SK-MEL-5 (cell line): ENCODE measurements at regions not wholly inside any gene's neighbourhood (a gene's known extent, or its start where the extent isn't known, plus 50 kb on each side); places are given as distances from the start of the nearest gene placed in this dataset.
"Not testable (repeated sequence)": the region's sequence is repeated elsewhere in the genome, so short reads cannot be mapped to it uniquely, and the experiment has no call there.

Experiments
- DNase-seq: peaks from one replicate; pipeline ENCODE4 v3.0.0-alpha.2; 2016; ENCODE audit warnings: low read depth, low spot score
- in situ Hi-C: cut with HindIII; loops from 2 replicates; pipeline ENCODE4 v1.10.0; 2016; ENCODE audit warnings: low sequenced_read_pairs, high pct_unique_total_duplicates, low pct_unique_long_range_greater_than_20kb

DNA sequence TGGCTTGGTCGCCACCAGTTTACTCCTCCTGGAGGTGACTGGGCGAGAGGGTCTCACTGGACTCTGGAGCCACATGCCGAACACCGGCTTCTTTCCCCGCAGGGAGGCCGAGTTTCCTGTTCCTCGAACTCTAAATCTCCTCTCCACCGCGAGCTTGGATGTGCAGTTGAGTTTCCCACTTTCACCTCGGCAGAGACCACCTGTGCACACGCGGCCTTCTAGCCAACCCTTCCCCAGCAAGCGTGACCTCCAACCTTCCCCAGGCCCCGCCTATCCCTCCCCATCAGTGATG lies 380.1 kb downstream of the IRX2 start:
- in situ Hi-C loops = no loop called here
- DNase-seq = no peak

DNA sequence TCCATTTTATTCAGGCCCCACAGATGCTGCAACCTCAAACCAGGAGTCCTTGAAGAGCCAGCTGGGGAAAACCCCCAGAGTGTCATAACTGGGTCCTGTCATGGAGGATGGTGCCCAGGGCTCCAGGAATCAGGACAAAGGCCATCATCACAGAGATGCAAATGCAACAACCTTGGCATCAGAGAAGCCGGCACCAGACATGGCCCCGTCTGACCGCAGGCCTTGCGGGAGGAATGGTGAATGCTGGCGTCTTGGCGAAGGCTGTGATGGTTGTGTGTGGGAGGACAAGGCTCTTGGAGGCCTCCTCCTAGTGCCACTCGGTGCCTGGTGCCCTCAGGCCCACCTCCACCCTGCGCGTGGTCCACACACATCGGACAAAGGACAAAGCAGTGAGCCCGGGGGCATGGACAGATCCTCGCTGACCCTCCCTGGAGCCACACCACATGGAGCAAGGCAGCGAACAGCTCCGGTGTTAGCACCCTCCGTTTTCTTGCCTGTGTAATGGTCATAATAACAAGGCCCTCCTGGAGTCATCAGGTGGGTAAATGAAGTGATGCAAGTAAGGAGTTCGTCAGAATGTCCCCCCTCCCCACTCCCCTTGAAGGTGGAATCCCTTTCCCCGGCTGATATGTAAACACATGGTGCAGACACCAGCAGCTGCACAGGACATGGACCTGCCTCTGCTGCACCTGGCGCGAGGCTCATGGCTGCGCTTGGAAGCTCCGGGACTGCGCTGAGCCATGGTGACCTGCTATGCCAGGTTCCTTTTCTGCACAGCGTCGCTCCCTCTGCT lies 380.7 kb downstream of the IRX2 start:
- in situ Hi-C loops = no loop called here

DNA sequence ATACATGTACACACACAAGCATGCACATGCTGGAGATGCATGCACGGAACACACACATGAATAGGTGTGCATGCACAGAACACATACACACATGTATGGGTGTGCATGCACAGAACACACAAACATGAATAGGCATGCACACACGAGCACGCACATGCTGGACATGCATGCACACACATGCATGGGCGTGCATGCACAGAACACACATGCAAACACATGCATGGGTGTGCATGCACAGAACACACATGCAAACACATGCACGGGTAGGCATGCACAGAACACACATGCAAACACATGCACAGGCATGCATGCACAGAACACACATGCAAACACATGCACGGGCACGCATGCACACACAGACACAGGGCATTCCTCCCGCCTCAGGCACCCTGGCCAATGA lies 382.3 kb downstream of the IRX2 start:
- no peak for DNase-seq
- in situ Hi-C loops = no loop called here

More for the DNA sequence above, 380.7 kb downstream of the IRX2 start:
- DNase-seq = no peak

DNA sequence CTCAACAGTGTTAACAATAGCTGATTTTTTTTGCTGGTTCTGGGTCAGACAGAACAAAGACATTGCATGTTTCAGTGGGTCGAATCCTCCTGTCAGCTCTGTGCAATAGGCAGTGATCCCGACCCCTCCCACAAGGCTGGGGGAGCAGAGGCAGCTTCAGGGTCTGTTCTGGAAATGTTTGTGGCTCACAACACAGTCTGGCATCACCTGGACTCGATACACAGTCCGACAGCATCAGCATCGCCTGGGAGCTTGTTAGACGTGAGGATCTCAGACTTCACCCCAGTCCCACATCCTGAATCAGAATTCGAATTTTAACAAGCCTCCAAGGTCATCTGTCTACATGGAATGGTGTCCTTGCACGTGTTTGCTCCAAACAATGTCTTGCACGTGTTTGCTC lies 384.7 kb downstream of the IRX2 start:
- DNase-seq = no peak
- in situ Hi-C loops = no loop called here

DNA sequence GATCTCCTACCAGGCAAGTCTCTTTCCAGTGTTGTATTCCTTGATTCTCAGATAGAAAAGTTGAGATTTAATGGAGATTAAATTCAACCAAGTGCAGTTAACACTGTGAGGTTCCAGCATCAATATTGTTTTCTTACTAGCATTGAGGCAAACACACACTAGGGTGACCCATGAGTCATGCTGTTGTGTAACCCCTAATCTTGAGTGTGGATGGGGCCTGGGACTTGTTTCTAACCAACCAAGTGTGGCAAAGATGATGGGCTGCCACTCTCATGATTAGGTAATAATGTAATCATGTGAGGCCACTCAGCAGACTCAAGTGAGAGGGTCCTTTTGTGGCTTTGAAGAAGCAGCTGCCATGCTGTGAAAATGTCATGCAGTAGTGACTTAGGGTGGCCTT lies 394.2 kb downstream of the IRX2 start:
- no peak for DNase-seq
- in situ Hi-C loops = no loop called here

DNA sequence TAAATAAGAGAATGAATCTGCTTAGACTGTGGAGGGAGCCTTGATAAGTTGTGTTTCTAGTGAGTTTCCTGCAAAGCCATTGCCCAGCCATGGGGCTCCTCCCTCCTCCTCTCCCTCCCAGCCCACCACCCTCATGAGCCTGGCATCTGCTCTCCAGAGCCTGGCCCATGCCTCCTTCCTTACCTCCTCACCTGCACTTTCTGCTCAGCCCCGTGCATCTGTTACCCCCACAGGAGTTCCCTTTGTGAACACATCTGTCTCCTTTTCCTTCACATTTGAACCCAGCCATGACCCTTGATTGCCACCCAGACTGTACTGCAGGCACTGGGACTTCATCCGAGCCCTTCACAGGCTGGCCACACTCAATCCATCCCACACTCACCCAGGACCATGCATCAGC lies 395.6 kb downstream of the IRX2 start:
- DNase-seq = no peak
- in situ Hi-C loops = no loop called here

DNA sequence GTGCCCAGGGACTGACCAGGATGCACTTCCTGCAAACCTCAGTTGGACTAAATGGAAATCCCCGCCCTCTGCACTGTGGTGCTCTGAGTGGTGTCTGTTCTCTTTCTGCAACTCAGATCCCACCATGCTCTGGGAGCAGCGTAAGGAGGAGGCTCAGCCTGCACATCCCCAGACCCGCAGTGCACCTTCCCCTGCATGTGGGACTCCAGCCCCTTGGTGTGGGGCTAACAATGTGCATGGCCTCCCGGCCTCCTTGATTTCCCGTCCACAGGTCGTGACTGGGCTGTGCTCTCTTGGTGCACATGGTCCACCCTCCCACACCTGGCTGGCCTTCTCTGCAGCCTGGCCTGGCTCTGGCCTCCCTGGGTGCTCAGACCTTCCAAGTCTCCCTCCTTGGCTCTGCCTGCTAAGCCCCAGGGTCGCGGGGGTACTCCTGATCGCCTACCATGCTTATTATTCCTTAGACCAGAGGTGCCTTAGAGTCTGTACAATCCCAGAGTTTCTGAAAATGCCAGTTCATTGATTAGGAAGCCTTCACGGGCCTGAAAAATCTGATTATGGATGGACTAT lies 397.5 kb downstream of the IRX2 start:
- no peak for DNase-seq
- in situ Hi-C loops = no loop called here

DNA sequence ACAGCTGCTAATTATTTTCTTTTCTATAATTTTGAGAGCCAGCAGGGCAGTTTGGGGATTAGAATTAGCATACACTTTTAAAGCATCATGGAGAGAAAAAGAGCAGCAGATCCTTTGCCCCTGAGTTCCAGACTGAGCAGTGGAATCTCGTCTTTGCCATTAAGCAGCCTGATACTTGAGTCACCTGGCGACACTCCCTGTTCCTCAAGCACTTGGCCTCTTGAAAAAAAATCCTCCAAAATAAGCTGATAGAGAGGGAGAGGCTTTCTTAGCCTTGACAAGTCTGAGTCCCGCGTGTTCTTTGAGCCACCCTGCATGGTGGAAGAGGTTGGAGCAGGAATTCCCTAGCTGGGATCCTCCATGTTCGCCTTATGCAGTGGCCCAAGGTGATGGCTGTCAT lies 398.3 kb downstream of the IRX2 start:
- in situ Hi-C loops = no loop called here
- no peak for DNase-seq

DNA sequence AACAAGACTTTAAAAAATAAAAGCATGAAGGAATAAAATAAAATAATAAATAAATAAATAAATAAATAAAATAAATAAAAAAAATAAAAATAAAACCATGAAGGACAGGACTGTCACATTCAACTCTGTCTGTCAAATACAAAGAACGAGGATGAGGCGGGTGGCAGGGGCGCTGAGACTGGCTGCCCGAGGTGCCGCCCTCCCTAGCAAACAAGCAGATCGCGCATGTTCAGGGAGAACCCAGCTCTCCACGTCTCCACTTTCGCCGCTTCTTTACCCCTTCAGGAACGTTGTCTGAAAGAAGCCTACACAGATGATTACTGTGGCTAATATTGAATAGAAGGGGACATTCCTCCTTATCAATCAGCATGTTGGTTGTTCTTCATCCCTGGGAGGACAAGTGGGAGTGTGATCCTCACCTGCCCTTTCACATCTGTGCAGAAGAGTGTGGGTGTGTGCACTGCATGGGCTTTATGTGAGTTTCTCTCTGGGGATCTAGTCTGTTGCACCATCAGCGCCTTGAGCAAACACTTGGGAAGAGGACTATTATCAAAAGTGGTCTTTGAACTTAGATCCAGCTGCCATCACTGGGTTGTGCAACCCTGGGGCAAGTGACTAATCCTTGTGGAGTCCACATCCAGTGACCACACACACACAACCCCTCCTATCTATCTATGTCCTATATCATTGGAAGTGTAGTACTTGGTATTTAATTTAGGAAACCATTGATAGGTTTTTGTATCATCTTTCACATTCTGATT lies 399.2 kb downstream of the IRX2 start:
- in situ Hi-C loops = no loop called here
- DNase-seq = no peak

DNA sequence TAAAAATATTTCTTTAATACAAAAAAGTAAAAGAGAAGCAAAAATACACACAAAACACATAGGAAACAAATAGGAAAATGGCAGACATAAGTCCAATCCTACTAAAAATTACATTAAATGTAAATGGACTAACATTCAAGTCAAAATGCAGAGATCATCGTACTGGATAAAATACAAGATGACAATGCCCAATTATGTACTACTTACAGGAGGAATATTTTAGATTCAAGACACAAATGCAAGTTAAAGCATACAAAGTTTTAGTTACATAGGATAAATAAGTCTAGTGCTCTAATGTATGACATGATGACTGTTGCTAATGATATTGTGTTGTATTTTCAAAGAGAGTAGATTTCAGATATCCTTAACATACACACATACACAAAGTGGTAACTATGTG lies 401.7 kb downstream of the IRX2 start:
- DNase-seq, in situ Hi-C loops: not testable (repeated sequence)

DNA sequence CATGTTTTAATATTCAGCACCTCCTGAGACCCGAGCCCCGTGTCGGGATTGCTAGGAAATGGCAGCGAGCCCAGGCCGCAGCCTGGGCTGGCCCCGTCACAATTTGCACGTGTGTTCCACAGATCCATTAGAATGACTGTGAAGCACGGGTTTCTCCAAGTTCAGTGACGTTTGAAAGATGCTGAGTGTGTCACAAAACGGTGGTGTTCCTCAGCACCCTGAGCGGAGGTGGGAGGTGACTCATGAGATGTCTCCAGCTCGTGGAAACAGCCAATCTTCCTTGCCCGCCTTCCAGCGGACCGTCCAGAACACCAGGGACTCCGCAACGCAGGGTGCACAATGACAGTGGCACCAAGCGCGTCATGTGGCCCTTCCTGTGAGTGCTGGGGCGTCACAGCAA lies 412.8 kb downstream of the IRX2 start:
- in situ Hi-C loops = no loop called here
- DNase-seq = no peak

DNA sequence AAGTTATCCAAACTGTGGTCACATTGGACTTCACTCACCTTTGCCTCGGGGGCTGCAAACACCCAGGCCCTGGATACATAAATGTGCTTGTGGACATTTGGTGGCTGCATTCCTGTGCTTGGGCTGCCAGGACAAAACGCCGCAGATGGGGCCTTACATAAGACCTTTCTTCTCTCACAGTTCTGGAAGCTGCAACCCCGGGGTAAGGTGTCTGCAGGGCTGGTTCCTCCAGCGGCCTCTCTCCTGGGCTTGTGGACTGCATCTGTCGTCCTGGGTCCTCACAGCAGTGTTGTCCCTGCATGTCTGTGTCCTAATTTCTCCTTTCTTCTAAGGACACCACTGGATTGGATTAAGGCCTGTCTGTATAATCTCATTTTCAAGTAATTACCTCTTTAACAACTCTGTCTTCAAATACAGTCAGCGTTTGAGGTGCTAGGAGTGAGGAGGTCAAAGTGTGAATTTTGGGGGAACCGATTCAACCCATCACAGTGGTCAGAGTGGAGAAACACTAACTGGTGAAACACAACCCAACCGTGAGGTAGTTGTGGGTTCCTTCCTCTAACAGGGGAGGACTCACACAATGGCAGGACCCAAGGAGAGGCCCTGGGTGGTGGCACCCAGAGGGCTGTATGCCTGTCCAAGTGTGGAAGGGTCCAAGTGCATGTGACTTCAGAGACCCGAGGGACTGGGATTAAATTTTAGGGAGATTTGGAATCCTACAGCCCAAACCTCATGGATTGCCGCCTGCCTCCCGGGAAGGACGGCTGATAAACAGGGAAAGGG lies 415.6 kb downstream of the IRX2 start:
- DNase-seq = no peak
- in situ Hi-C loops = no loop called here

DNA sequence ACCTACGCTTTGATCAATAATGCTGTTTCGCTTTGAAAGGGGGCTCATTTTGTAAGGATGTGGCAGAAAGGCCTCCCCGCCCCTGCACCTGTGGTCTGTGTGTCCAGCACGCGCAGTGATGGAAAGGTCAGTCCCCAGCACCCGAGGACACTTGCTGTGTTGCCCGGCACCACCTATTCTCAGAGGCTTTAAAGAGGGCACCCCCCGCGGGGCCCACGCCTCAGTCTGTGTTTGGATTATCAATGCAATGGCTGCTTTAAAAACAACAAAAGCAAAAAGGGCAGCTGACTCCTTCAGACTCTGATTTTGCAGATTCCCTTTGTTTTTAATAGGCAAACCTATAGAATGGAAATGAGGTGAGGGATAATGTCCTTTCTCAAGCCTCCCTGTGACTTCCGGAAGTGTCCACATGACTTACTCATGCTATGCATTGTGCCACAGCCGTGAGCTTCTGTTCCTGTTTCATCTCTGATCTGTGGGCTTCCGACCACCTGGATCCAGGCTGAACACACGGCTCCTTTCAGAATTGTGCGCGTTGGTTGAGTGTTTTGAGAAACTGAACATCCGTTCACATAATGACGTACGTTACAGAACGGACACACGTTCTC lies 416.2 kb downstream of the IRX2 start:
- DNase-seq = no peak

DNA sequence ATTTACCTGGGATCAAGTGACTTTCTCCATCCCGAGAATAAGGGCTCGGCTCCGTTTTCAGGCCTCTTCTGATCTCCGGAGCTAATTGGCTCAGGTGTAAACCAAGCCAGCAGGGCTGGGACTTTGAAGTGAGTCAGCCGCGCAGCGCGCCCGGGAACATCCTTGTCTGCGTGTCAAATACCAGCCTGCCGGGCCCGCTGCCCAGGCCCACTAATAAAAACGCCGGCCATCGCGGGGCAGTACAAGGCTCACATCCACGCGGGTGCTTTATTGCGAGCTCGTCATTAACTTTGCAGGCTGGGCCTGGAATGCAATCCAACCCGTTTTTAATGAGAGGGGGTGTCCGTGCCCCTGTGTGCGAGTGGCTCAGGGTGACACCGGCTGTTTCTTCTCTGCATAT lies 416.8 kb downstream of the IRX2 start:
- in situ Hi-C loops = no loop called here
- DNase-seq = no peak

More for the DNA sequence above, 416.2 kb downstream of the IRX2 start:
- in situ Hi-C loops = no loop called here

DNA sequence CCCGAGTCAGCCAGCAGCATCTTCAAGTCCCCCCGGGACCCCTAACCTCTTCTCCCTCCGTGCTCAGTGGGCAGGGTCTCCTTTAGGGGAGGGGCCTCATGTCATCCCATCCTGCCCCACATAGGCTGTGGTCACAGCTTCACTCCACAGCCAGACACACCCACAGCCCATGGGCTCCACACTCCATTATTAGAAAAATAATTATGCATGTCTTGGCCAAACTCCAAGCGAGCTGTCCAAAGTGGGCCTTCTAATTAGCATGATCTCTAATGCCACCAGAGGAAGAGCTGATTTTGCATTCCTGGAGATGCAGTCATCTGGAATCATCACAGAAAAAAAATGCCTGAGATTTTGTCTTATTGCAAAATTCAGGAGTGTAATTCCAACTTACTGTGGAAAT lies 418.2 kb downstream of the IRX2 start:
- DNase-seq = no peak
- in situ Hi-C loops = no loop called here

DNA sequence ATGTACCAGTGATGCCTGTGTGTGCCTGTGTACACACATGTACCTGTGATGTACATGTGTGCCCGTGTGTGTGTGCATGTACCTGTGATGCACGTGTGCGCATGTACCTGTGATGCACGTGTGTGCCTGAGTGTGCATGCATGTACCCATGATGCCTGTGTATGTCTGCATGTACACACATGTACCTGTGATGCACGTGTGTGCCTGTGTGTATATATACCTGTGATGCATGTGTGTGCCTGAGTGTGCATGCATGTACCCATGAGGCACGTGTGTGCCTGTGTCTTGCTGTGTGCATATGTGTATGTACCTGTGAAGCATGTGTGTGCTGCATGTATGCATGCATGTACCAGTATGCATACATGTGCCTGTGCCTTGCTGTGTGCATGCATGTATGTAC lies 419.0 kb downstream of the IRX2 start:
- in situ Hi-C loops = no loop called here
- DNase-seq = no peak

DNA sequence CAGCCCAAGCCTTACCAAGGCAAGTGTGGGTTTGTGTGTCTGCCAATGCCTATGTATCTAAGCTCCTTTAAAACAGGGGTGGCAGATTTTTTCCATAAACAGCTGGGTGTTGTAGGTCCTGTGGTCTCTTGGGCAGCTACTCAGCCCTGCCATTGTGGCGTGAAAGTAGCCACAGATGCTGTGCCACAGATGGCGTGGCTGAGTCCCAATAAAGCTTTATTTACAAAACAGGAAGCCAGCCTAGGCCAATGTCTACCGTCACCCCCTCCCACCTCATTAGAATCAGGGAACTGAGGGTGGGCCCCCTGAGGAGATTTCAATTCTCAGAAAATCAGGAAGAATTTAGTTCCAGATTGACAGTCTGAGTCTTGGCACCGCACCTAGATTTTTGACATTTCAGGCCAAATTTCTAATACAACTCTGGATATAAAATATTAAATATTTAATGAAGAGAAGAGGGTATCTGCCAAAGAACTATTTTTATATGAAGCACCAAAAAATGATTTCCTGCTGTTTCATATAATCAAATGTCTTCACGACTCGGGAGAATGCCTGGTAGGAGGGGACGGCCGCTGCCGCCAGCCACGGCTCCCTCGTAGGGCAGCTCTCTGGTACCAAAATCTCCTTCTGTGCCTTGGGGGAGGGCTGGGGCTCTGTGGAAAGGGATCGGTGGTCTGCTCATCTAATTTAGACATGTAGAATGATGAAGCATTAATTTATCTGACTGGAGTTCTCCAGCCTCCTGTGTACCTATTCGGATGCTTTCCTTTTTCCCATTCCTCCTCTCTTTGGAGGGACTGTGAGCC lies 420.9 kb downstream of the IRX2 start:
- DNase-seq = no peak
- in situ Hi-C loops = no loop called here
